Stimulated activated CD8-positive, alpha-beta memory T cell treated with anti-CD3 and anti-CD28 coated beads, Interleukin-15, amount 100 ng/mL, for 48 hours (primary cell): ENCODE measurements at regions not wholly inside any gene's neighbourhood (a gene's known extent, or its start where the extent isn't known, plus 50 kb on each side); places are given as distances from the start of the nearest gene placed in this dataset.
"Not testable (repeated sequence)": the region's sequence is repeated elsewhere in the genome, so short reads cannot be mapped to it uniquely, and the experiment has no call there.

ENCODE experiments used
- DNase-seq, 2 donors: peaks; one replicate each; pipeline ENCODE4 v3.0.0-alpha.2; 2020; ENCODE audit warnings: low read depth in 2 of 2

DNA sequence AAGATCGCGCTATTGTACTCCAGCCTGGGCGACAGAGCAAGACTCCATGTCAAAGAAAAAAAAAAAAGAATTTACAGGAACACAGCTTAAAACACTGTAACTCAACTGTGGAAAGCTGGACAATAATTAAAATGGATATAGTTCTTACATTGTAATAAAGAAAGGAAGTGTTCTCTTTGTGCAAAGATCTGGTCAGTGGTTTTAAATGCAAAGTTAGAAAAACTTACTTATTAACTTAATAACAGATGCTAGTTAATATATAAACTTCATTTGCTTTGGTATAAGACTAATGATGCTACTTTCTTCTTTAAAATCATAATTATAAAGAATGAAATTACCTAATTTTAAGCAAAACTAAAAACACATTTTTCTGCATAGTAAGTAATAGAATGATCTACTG, 2024.1 kb upstream of the TENM3 start:
- DNase-seq: no peak

- DNase-seq: no peak
Observed at GRCh38 chr4:180225977-180226376, 2017.2 kb upstream of the TENM3 start.

DNA sequence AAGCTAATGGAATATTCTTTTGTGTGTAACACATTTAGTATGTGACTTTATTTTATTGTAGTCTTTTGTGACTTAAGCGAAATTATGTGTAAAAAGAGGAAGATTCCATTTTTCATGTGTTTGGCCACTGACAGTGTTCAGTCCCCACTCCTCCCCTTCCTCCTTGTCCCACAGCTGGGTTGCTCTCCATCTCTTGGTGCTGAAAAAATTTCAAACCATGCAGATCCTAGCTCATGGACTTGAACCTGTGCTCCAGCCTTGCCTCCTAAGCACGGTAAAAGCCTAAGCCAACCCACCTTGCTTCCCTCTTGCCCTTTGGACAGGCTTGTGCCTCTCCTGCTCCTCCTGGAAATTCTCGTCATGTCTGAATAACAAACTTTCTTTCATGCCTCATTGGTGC, 2008.5 kb upstream of the TENM3 start:
- no peak for DNase-seq

DNA sequence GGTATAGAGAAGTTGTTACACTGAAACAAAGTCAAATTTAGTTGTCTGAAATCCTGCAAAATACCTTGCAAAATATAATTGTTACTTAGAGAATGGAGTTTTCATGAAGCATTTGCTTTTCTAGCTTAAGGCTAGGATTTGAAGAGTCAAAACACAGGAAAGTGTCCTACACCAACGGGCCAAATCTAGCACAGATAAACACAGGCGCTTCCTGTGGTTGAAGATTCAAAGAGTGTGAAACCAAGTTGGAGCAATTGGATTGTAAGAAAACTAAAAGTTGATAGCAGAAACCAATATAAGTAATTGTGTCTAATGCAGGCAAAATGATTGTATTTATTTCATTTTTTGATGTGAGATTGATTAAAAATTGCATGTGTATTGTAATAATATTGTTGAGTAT, 2002.5 kb upstream of the TENM3 start:
- no peak for DNase-seq

DNA sequence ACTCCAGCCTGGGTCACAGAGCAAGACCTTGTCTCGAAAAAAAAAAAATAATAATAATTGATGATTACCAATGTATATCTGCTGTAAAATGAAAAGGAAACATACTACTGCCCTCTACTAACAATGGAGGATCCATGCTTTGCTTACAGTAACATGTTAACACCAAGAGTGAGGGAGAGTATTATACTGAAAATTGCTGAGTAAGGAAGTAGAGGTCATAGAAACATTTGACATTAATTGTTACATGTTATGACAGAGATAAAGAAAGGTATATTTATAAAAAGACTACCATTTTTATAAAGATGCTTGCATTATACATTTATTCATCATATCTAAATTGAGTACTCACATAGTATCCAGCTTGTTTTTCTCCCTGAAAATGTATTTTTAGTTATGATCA, 1989.8 kb upstream of the TENM3 start:
- DNase-seq: no peak

DNA sequence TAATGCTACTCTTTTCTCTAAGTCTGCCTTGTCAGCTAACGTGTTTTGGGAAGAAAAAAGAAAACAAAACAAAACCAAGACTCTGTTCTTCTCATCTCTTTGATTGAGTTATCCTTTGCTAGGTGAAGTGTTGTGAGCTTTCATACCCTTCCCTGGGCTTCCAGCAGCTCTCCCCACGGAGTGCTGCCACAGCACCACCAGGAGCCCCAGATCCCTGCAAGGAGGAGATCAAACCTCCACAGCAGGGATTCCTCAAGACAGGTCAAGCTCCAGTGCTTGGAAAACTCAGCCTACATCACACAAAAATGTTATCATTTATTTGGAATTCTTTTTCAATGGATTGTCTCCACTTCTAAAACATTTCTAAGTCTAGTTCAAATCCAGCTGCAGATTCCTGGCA, 1981.9 kb upstream of the TENM3 start:
- no peak for DNase-seq

DNA sequence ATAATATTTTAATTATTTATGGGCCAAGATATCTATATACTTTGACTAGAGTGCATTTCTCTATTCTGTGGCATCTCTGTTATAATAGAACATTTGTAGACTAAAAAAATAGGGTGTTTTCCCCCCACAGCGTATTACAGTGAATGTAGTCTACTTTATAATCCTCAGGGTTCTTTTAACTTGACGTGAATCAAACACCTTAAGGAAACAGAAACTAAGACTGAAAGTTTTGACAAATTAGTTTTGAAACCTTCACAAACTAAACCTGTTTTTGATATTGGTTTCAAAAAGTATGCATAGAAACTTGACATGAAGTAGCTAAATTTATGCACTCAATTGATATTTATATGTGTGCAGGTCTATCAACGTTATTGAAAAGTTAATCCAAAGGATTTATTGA, 1963.1 kb upstream of the TENM3 start:
- DNase-seq: no peak

DNA sequence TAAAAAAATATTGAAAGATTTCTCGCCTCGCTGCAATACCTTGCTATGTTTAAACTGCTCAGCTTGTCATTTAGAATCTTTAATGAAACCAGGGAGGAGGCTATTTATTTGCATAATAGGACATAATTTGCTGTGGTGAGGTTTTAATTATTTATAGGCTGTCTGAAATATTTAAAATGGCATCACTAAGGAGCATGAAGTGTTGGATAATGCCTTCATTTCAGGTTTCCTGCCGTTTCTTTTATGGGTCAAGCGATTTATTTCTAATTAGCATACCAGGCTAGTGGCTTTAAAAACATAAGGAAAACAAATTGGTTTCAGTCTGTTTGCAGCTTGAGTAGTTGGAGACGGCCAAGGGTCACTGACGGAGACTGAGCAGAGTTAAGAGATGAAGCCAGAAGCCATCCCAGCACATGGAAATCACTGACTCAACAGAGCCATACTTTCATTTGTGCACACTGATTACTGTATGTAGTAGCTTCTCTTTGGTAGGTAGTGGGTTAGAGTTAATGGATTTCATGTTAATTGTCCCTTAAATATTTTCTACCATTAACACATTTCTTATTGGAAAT, 1962.4 kb upstream of the TENM3 start:
- no peak for DNase-seq

GRCh38 chr4:180281724-180282123, 1961.5 kb upstream of the TENM3 start:
- no peak for DNase-seq

GRCh38 chr4:180284267-180284666, 1958.9 kb upstream of the TENM3 start:
- DNase-seq: no peak

DNA sequence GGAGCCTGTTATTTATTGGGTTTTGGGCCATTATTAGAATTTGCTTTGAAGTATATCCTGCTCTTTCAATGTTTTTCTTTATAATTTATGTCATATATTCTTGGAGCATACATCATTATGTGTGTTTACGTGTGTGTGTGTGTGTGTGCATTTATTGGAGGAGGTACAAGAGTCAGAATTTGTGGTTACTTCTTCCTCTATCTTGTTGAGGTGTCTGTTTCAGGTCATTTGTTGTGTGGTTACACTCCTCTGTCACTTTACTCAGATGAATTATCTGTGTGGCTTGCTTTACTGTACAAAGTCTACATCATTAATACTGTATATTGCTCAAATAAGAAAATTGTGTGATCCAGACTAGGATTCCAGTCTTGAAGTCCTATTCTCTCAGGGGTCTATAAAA, 1957.4 kb upstream of the TENM3 start:
- DNase-seq: no peak

DNA sequence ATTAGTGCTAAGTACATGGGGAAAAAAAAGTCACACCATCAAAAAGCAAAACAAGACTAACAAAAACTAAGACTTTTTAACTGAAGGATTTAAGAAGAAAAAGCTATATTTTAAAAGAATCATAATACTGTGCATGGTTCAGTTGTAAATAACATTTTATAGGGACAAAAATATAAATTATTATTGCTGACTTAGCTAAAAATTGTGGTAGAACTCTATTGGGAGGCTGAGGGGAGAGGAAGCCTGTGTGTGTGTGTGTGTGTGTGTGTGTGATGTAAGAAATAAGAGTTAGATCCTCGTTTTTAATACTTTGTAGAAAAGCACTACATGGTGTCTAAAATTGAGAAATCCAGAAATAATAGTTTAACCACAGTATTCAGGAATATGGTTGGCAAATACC, 1950.9 kb upstream of the TENM3 start:
- no peak for DNase-seq

- no peak for DNase-seq
Observed at GRCh38 chr4:180296036-180296599, 1947.1 kb upstream of the TENM3 start.

DNA sequence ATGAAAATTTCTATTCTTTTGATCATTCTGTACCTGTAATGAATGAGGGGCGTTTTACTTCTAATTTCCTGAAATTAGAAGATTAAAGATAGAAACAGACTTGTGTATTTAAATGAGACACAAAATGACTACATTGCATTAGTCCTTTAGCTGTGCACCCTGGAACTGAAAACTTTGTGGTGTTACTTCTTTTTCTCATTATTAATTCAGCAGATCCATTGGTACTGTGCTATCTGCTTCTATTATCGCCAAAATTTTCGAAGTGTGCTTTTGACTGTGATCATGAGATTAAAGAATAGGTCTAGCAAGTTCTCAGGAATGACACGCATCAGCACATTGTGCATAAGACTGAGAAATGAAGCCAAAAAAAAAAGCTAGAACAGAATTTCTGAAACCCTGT, 1938.9 kb upstream of the TENM3 start:
- no peak for DNase-seq

GRCh38 chr4:180310616-180311015, 1932.6 kb upstream of the TENM3 start:
- DNase-seq: no peak

- no peak for DNase-seq
Observed at GRCh38 chr4:180314972-180315371, 1928.2 kb upstream of the TENM3 start.

DNA sequence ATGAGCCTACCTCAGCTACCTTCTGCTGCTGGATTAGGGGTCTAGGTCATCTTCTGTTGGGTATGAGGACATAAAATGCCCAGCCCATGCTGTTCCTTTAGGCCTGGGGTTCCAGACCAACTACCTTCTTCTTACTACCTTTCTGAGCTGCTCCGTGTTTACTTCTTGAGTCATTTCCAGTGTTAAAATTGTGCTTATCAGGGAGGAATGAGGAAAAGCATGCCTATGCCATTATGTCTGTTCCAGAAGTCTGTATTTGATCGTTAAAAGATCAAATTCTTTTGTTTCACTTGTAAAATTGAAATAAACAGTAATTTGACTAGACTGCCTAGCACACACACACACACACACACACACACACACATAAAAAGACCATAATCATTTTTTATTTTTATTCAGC, 1912.7 kb upstream of the TENM3 start:
- DNase-seq: no peak

DNA sequence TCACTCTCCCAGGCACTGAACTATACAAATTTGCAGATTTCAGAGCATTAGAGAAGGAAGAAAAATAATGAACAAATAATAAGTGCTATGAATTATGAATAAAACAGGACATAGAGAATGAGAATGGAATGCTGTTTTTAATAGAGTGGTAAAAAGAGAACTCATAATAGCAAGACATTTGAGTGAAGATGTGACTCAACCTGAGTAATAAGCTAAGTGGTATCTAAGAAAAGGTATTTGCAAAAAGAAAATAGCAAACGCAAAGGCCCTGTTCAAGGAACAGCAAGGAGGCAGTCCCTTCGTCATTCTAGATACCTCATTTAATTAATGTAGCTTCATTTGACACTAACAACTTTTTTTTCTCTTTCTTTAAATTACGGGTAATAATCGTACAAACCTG, 1910.0 kb upstream of the TENM3 start:
- DNase-seq: no peak

DNA sequence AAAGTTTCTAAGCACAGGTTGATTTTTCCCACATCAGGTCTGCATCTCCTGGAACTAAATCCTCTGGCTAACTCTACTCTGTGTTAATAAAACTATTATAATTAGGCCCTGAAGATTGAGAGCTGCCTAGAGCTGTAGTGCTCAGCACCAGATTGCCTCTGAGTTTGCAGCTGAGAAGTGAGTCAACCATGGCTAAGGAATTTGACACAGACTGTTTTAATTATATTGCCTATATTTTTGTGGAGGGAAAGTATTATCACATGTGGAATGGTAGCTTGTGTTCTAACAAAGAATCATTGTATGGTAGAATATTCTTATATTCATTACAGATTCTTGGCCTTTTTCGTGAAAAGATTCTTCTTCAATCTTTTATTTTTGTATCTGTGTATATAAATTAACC, 1907.6 kb upstream of the TENM3 start:
- DNase-seq: no peak

GRCh38 chr4:180336494-180337090, 1906.6 kb upstream of the TENM3 start:
- no peak for DNase-seq

GRCh38 chr4:180341926-180342325, 1901.3 kb upstream of the TENM3 start:
- no peak for DNase-seq

- no peak for DNase-seq
Observed at GRCh38 chr4:180350901-180351300, 1892.3 kb upstream of the TENM3 start.

DNA sequence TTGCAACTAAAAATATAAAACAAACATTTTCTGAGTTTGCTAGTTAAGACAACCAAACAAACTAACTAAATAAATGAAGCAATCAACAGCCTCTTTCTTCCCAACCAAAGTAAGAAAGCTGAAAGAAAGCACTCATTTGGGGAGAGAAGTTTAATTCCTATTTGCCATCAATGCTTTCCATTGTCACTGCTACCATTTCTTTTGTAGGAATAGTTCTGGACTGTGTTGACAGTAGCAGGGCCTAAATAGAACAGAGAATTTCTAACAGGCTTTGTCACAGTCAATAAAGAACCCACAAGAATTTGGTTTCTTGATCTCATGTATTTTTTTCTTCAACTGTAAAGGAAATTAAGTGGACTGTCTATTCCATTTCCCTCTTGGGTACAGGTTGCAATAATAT, 1886.4 kb upstream of the TENM3 start:
- DNase-seq: no peak

DNA sequence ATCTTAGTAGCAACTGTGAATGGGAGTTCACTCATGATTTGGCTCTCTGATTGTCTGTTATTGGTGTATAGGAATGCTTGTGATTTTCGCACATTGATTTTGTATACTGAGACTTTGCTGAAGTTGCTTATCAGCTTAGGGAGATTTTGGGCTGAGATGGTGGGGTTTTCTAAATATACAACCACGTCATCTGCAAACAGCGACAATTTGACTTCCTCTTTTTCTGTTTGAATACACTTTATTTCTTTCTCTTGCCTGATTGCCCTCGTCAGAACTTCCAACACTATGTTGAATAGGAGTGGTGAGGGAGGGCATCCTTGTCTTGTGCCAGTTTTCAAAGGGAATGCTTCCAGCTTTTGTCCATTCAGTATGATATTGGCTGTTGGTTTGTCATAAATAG, 1883.1 kb upstream of the TENM3 start:
- not testable (repeated sequence) for DNase-seq
